HG03039 (cell line): ENCODE measurements at regions not wholly inside any gene's neighbourhood (a gene's known extent, or its start where the extent isn't known, plus 50 kb on each side); places are given as distances from the start of the nearest gene placed in this dataset.
"Not testable (repeated sequence)": the region's sequence is repeated elsewhere in the genome, so short reads cannot be mapped to it uniquely, and the experiment has no call there.

Experiments
- ATAC-seq: cut with Tn5 transposase; IDR thresholded peaks from one replicate; pipeline ENCODE4 v1.9.1; 2021; ENCODE audit warnings: mild to moderate bottlenecking, moderate library complexity; ENCODE audit not compliant: unreplicated experiment

GRCh38 chr20:60765821-60766403, 486.1 kb upstream of the CDH4 start:
- no peak for ATAC-seq

DNA sequence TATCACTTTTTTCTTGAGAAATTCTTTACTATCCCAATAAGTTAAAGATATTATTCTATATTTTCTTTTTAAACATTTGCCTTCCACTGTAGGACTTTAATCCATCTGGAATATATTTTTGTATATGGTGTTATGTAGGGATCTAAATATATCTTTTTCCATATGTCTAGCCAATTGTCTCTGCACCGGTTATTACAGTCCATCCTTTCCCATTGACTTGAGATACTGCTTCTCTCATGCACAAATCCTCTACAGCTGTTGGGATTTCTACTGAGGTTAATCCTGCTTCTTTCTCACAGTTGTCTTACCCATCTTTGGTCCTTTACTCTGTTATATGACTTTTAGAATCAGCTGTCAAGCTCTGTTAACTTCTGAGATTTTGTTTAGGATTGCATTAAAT, 483.8 kb upstream of the CDH4 start:
- ATAC-seq: no peak

DNA sequence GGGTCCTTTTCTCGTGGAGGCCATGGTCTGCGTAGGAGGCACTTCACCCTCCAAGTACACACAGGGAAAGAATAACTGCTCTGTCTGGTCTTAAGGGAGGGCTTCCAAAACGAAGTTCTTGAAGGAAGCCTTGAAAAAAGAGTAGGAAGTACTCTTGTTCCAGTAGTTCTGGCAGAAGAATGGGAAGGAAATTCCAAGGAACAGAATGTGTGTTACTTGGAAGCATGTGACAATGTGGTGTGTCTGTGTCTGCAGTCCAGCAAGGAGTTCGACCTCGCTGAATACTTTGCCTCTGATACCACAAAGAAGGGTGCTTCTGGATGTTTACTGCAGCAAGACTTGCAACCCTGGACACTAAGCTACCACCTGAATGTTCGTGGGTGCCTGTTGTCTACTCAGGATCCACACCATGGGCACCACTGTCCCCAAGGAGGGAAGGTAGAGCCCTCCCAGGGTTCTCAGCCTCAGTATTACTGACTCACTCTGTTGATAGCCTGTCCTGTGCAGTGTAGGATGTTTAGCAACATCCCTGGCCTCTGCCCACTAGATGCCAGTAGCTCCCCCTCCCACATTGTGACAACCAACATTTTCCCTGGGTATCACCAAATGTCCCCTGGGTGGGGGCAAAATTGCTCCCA, 471.6 kb upstream of the CDH4 start:
- ATAC-seq: no peak

GRCh38 chr20:60782959-60783625, 469.0 kb upstream of the CDH4 start:
- ATAC-seq: no peak

DNA sequence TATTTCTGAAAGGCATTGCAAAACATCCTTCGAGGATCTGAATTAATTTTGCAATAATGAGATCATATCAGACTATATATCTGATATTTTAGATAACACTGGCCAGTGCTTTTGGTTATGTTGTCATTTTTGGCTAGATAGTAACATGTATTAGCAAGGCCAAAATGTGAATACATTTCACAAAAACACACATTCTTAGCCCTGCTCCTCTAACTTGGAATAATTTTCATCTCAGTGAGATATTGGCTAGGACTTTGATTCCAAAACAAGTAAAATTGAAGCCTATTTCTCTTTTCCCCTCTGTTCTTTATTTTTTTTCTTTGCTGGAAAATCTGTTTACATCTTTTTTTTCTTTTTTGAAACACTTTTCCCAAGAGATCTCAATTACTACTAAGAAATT, 466.8 kb upstream of the CDH4 start:
- no peak for ATAC-seq

DNA sequence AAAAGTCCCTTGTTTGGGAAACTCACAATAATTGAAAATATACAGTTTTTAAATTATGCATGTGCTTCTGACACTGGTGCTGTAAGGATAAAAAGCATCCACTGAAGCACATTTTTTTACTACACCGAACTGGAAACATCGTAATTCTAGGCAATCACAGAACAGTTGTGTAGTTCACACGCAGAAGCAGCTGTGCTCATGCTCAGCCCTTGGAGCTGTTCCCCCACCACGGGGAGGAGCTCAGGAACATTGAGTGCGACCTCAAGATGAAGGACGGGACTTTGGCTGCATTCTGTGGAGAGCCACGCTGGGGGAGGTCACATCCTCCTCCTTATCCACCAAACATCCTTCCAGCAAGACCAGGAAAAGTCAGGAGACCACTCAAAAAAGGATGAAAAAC, 466.3 kb upstream of the CDH4 start:
- ATAC-seq: no peak

- ATAC-seq: no peak
These were observed 465.3 kb upstream of the CDH4 start for GRCh38 chr20:60786686-60787217.

DNA sequence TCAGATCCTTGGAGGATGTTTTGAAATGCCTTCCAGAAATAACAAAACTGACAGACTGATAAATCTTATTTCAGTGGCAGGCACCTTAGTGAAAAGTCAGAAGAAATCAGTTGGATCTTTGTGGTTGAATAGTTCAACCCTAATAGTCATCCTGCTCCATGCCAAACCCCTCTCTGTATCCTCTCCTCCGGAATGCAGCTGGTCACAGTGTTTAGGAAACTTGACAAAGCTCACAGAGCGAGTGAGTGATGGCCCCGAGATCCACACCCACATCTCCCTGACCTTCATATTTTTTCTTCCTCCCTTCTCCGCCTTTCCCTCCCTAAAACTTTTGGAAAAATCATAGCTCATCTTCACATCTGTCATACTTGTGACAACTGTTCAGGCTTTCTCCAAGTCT, 464.8 kb upstream of the CDH4 start:
- no peak for ATAC-seq

DNA sequence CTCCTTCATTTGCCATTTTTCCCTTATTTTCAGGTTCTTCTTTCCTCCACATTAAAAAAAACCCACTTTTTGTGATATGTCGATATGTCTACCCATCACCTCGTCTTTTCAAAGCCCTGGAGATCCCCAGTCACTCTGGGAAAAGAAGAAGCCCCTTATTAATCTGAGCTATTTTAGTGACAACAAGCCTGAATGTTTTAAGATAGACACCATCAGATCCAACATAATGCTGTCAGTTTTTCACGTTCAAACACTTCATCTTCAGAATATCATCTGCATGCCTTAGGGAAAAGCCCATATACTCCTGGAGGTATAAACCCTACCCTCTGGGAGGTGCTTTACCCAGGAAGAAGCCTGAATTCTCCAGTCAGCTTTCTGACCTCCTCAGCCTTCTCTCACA, 464.0 kb upstream of the CDH4 start:
- ATAC-seq: no peak

DNA sequence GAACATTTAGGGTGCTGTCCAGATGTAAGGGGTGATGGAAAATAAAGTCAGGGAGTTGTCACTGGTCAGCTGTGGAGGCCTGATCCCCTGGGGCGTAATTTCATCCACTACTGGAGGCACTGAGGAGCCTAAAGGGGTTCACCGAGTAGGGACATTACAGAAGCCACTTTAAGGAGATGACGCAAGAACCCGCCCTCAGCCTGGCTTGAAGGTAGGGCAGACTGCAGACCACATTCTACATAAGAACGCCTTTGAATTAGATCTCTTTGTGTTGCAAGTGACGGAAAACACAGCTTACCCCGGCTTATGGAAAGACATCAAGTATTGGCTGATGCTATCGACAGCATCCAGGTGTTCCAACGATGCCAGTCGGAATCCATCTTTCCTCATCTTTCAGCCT, 462.7 kb upstream of the CDH4 start:
- no peak for ATAC-seq

GRCh38 chr20:60790339-60790738, 461.7 kb upstream of the CDH4 start:
- not testable (repeated sequence) for ATAC-seq

DNA sequence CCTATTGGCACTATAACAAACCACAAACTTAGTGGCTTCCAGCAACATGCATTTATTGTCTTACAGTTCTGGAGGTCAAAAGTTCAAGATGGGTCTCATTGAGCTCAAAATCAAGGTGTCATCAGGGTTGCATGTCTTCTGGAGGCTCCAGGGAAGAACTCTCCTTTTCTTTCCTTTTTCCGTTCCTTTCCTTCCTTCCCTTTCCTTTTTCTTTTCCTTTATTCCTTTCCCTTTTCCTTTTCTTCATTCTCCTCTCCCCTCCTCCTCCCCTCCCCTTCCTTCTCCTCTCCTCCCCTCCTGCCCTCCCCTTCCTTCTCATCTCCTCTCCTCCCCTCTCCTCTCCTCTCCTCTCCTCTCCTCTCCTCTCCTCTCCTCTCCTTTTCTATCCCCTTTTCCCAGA, 460.2 kb upstream of the CDH4 start:
- ATAC-seq: no peak

DNA sequence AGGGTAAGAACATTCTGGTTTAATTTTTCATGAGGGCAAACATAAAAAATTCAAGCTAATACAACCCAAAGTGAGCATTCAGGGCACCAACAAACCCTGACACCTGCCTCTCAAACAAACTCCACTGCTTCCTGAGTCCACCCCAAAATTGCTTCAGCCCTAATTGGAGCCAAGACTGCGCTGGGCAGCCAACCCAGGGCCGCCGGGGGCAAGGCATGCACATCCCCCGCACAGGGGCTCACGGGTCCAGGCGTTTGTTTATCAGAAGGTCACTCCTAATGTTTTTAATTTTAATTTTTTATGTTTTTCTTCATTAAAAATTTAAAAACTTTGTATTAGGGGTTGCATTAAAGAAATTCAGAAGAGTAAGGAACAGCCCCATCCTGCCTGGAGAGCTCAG, 459.1 kb upstream of the CDH4 start:
- no peak for ATAC-seq

DNA sequence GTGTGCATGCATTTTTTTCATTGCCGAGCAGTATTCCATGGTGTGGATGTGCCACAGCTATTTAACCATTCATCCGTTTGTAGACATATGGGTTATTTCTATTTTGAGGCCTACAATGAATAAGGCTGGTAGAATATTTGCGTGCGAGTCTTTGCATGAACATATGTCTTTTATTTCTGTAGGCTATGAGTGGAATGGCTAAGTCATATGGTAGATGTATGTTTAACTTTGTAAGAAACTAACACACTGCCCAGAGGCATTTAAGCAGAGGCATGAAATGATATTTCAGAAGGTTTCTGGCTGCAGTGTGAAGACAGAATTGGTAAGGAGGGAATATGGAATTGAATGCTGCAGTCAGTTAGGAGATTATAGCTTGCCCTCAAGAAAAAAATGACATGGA, 457.4 kb upstream of the CDH4 start:
- ATAC-seq: no peak

GRCh38 chr20:60795651-60796050, 456.4 kb upstream of the CDH4 start:
- no peak for ATAC-seq

DNA sequence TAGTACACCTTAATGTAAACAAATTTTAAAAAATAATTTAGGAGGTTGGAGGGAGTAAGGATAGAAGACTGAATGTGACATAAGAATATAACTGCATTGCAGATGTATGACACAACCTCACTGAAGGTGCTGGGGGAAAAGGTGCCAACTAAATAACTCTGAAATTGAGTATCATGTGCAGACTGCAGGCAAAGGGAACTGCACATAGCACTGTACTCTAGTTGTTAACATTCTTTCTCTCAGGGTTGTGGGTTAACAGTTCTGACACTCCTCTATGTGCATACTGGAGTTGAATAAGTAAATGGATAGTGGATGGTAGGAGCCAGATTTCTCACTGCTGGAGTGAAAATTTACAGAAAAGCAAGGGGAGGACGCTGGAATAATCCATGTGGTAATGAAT, 451.9 kb upstream of the CDH4 start:
- ATAC-seq: no peak

DNA sequence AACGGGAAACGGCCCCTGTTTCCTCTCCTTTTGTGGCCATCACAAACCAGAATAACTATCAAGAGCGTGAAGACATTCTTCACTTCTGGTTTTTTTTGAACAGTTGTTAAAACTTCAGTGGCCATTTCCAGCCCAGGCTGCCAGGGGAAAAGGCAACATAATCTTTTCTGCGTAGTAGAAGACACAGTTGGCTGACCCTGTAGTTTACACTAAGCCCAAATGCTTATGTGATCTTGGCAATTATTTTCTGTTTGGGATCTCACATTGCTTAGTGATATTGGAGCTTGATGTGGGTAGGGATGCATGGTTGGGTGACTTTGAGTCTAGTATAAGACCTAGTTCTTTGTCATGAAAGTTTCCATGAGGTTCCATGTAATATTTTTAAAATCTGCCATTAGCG, 449.4 kb upstream of the CDH4 start:
- ATAC-seq: no peak

- no peak for ATAC-seq
These were observed 448.6 kb upstream of the CDH4 start for GRCh38 chr20:60803335-60804055.

GRCh38 chr20:60804240-60804917, 447.7 kb upstream of the CDH4 start:
- ATAC-seq: no peak

DNA sequence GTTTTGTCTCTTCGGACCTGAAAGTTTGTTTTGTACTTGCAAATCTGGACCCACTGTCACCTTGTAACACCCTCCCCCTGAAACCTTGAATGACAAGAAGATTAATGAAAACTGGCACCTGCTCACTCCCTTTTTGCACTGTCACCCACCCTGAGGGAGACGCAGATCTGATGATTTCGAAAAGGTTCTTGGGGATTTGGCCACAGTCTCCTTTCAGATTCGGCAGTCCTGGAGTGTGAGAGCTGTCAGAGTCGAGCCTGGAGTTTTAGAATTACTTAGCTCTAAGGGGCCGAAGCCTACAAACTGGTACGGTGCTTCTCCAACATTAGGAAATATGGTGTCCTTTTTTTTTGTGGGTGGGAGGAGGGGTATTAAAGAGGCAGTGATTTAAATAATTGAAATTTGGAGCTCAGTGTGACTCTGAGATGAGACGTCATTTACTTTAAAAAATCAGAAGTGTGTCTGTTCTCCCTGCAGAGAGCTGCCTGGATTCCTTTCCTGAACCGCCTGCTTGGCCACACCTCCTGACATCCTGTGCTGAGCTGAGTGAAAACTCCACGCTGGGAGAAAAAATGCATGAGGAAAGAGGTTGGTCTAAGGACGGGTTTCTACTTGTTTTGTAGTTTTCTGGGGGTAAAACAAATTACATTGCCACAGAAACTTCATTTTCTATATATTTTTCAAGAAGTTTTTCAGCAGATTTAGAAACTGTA, 447.0 kb upstream of the CDH4 start:
- no peak for ATAC-seq

GRCh38 chr20:60806354-60806753, 445.7 kb upstream of the CDH4 start:
- ATAC-seq: no peak
